Anterior cingulate cortex (tissue), 58 donors: ENCODE measurements at regions not wholly inside any gene's neighbourhood (a gene's known extent, or its start where the extent isn't known, plus 50 kb on each side); places are given as distances from the start of the nearest gene placed in this dataset.

Source experiments
- DNase-seq, 58 donors: peaks; one replicate each; lab custom pipeline; 2025; lab: John Stamatoyannopoulos, UW

- DNase-seq, result no peak
Observed at GRCh38 chr2:240208096-240208495, 67.6 kb upstream of the OTOS start.

DNA sequence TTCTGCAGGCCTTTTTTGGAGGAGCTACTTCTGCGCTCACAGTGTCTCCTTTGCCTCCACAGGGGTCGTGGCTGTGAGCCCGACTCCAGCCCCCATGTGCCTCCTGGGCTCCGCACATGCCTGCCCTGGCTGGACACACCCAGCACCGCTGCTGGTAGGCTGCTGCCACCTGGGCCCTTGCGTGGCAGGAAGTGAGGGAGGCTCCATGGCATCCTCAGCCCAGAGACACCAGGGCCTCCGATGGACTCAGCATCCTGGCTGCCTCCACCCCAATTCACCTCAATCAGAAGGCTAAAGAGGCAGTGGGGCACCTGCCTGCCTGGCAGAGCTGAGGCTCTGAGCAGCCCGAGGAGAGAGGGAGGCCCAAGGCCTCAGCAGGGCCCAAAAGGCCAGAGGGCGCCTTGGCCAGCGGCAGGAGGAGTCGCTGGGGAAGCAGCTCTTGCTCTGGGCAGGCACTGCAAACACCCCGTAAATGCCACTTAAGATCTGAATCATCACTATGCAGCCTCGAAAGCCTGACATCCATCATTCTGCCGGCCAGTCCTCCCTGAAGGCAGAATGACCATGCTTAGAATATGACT, 68.3 kb upstream of the OTOS start:
- no peak for DNase-seq

- no peak for DNase-seq
Observed at GRCh38 chr2:240209493-240209892, 69.0 kb upstream of the OTOS start.

DNA sequence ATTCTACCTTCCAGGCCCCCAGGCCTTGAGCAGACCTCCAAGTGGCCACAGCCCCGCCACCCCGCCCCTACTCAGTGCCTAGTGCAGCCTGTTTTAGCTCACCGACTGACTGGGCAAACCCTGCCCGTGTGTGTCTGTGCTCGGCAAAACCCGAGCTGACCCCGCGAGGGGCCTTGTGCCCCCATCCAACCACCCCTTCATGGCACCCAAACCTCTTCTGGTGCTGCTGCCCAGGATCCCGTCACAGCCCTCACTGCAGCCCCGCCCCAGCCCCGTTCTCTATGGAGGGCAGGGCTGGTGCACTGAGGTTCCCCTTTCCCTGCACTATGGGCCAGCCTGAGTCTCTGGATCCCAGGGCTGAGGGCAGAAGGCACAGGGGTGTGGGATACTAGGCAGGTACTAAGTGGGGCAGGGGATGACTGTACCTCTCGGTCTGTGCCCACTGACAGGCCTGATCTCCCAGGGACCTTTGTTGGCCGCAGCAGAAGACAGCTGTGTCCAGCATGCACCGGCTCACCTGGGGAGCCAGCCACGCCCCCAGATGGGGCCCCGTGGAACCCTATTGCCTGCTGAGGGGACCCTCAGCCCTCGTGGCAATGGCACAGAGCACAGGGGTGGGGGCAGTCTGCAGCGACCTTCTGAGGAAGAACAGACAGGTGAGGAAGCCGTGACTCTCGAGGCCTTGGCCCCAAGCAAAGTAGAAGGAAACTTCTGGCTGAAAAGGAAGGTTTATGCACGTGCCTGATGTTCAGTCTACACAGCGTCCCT, 69.9 kb upstream of the OTOS start:
- DNase-seq, result no peak

DNA sequence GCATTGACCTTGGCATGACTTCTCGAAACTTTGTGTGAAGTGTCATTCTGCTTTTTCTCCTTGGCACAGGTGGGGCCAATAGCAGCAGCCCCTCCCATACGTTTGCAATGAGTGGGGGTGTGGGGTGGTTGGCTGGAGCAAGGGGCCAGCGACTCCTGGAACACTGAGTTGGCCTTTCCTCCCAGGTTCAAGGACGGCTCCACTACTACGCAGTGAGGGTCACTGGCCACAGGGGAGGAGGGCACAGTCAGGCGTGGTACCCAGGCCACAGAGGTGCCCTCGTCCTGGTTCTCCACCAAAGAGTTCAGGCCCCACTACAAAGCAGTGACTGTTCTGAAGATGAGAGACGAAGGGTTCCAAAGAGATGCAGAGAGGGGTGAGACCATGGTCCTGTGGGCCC, 70.6 kb upstream of the OTOS start:
- DNase-seq, result no peak

DNA sequence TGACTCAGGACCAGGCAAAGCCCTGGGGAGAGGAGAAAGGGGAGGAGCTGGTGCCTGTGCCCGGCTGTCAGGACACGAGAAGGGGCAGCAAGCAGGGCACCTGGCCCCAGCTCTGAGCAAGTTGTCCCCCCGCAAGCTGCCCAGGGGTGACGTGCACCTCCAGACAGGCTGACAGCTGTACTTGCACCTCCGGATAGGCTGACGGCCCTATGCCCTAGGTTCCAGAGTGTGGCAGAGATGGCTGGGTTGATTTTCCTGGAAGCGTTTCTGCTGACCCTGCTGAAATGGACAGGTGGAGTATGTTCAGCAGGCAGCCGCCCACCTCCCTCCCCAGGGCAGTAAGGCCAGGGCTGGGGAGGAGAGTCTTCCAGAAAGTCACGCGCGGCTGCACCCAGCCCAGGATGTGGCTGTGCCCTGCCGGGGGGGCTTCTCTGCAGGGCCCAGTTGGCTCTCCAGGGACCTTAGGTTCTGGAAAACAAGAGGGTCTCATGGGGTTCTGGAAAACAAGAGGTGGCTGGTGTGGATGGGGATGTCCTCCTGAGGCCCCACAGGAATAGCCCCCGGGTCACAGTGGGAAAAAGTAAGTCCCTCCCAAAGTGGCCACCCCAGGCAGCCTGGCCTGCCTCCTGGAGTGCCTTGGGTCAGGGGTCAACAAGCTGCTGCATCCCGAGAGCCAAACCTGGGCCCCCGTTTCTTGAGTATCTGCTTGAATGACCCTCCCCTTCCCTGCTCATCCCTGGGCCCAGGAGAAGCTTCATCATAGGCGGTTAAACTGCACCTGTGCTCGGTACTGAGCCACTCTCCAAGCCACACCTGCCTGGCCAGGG, 71.4 kb upstream of the OTOS start:
- no peak for DNase-seq

GRCh38 chr2:240212425-240213225, 72.2 kb upstream of the OTOS start:
- DNase-seq, result no peak

GRCh38 chr2:240213226-240213475, 72.7 kb upstream of the OTOS start:
- DNase-seq, result peak in 34 of 58 donors; percentile 21 to 75 (median 42)

DNA sequence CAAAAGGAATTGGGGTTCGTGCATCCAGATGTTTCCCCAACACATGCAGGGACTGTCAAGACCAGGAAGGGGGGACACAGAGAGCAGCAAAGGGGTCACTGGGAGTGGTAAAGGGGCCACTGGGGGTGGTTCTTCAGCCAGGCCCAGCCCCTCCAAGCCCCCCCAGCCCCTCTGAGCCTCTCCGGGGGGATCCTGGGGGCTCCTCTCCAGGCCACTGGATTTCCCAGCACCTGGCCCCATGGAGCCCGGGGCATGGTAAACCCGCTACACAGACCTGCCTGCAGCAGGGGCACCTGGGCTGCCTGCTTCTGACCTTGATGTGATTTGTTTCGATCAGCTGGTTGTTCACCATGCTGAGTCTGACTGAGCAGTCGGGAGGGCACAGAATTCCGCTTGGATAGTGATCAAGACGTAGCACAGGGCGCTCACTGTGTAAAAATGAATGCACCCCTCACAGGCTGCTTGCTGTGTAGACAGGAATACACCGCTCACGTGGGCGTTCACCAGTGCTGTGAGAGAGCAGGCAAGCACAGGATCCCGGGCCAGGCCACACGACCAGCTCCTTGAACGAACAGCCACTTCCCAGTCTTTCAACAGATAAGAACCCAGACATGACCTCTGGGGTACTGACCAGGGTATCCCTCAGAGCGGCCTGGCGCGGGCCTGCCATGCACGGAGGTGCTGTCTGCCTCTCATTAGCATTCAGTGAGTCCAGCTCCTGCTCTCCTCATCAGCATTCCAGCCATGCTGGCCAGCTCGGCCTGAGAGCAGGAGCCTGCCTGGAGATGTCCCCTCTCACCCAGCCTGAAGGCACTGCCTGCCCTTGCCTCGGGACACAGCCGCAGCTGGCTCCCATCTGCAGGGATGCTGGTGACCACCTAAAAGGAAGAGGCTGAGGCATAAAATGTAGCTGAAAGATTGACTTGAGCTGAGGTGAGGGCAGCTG, 73.3 kb upstream of the OTOS start:
- DNase-seq, result peak in 43 of 58 donors; percentile 36 to 89 (median 63)

GRCh38 chr2:240214790-240215675, 74.6 kb upstream of the OTOS start:
- no peak for DNase-seq

GRCh38 chr2:240215676-240216051, 75.2 kb upstream of the OTOS start:
- DNase-seq, result no peak

DNA sequence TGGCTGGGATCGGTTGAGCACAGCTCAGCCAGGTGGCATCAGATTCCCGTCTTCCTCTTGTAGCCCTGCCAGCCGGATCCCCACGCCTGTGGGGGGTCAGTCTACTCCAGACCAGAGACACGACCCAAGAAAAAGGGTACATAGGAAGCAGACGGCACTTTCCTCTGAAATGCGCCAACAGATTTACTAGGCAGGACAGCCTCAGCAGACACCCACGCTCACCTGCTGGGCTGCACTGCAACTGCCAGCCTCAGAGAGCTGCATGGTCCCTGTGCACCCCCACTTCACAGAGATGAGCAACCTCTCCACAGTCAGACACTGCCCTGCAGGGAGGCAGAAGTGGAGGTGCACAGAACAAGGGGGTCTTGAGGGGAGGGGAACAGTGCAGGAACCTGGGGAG, 75.7 kb upstream of the OTOS start:
- peak in 7 of 58 donors; percentile 34 to 53 (median 40) for DNase-seq

GRCh38 chr2:240217431-240218301, 77.2 kb upstream of the OTOS start:
- no peak for DNase-seq

GRCh38 chr2:240219208-240219890, 78.9 kb upstream of the OTOS start:
- no peak for DNase-seq

- DNase-seq, result peak in 2 of 58 donors; percentile 31 to 38
Observed at GRCh38 chr2:240220371-240220770, 79.9 kb upstream of the OTOS start.

- DNase-seq, result no peak
Observed at GRCh38 chr2:240223631-240224030, 83.2 kb upstream of the OTOS start.

DNA sequence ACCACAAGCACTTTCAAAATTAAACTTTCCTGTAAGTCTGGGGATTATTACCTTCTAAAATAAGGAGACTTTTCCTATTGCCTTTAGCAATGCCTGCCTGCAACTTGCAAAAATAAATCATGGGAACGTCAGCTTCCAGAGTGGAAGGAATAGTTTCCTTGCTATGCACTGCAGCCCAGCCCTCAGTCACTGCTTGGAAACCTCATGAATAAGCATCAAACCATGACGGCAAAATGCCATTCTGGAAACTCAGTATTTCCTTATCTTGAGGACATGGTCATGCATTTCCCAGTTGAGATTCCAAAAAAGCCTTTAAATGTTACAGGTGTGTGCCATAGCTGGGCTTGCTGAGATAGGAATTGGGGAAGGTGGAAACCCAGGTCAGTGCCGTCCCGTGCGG, 84.2 kb upstream of the OTOS start:
- DNase-seq, result no peak
